GM10266 (cell line): ENCODE measurements at regions not wholly inside any gene's neighbourhood (a gene's known extent, or its start where the extent isn't known, plus 50 kb on each side); places are given as distances from the start of the nearest gene placed in this dataset.
A peak's percentile ranks its signal among the peaks of the same experiment; 100 is the strongest.

Source experiments
- DNase-seq: peaks from one replicate; pipeline ENCODE4 v3.0.0; 2012; ENCODE audit errors: extremely low spot score
- CTCF ChIP-seq: IDR thresholded peaks from 2 replicates; pipeline ENCODE4 v1.5.1; 2012; ENCODE audit warnings: mild to moderate bottlenecking, low read depth; ENCODE audit not compliant: control insufficient read depth, insufficient read depth; ENCODE audit errors: missing control alignments

- no peak for DNase-seq
- no peak for TF ChIP-seq CTCF
Observed at GRCh38 chr1:29704430-29704829, 468.1 kb downstream of the PTPRU start.

GRCh38 chr1:29703596-29704370, 467.5 kb downstream of the PTPRU start:
- peak; percentile 63 for DNase-seq
- peak; percentile 47 for TF ChIP-seq CTCF

GRCh38 chr1:29700491-29700890, 464.2 kb downstream of the PTPRU start:
- TF ChIP-seq CTCF: no peak
- no peak for DNase-seq

- DNase-seq: no peak
- TF ChIP-seq CTCF: no peak
Observed at GRCh38 chr1:29698626-29699025, 462.3 kb downstream of the PTPRU start.

GRCh38 chr1:29698033-29698432, 461.7 kb downstream of the PTPRU start:
- TF ChIP-seq CTCF: no peak
- DNase-seq: no peak

GRCh38 chr1:29697391-29697780, 461.1 kb downstream of the PTPRU start:
- DNase-seq: no peak
- TF ChIP-seq CTCF: no peak

GRCh38 chr1:29696656-29697390, 460.5 kb downstream of the PTPRU start:
- DNase-seq: no peak
- no peak for TF ChIP-seq CTCF
